CD4-positive, alpha-beta T cell treated with Interleukin-6 for 4 hours (primary cell): ENCODE measurements at regions not wholly inside any gene's neighbourhood (a gene's known extent, or its start where the extent isn't known, plus 50 kb on each side); places are given as distances from the start of the nearest gene placed in this dataset.
"Not testable (repeated sequence)": the region's sequence is repeated elsewhere in the genome, so short reads cannot be mapped to it uniquely, and the experiment has no call there.

Experiments used
- DNase-seq: peaks from one replicate; pipeline ENCODE4 v3.0.0-alpha.2; 2020; ENCODE audit warnings: mixed read lengths

GRCh38 chr4:20046931-20047677 lies 204.6 kb upstream of the SLIT2 start:
- DNase-seq: no peak

- no peak for DNase-seq
Measured at GRCh38 chr4:20046179-20046578, 205.5 kb upstream of the SLIT2 start.

GRCh38 chr4:20044966-20045365 lies 206.7 kb upstream of the SLIT2 start:
- no peak for DNase-seq

- DNase-seq: no peak
Measured at GRCh38 chr4:20044502-20044911, 207.2 kb upstream of the SLIT2 start.

GRCh38 chr4:20043991-20044390 lies 207.7 kb upstream of the SLIT2 start:
- DNase-seq: no peak

- DNase-seq: no peak
Measured at GRCh38 chr4:20042769-20043168, 208.9 kb upstream of the SLIT2 start.

GRCh38 chr4:20041839-20042407 lies 209.8 kb upstream of the SLIT2 start:
- DNase-seq: no peak

GRCh38 chr4:20037745-20038144 lies 214.0 kb upstream of the SLIT2 start:
- DNase-seq: no peak

GRCh38 chr4:20030108-20030507 lies 221.6 kb upstream of the SLIT2 start:
- no peak for DNase-seq

GRCh38 chr4:20028645-20029044 lies 223.1 kb upstream of the SLIT2 start:
- DNase-seq: no peak

- DNase-seq: no peak
Measured at GRCh38 chr4:20026456-20026855, 225.2 kb upstream of the SLIT2 start.

- DNase-seq: no peak
Measured at GRCh38 chr4:20022471-20022870, 229.2 kb upstream of the SLIT2 start.

- DNase-seq: no peak
Measured at GRCh38 chr4:20020056-20020455, 231.6 kb upstream of the SLIT2 start.

GRCh38 chr4:20019310-20020015 lies 232.2 kb upstream of the SLIT2 start:
- DNase-seq: no peak

- no peak for DNase-seq
Measured at GRCh38 chr4:20017777-20018115, 234.0 kb upstream of the SLIT2 start.

GRCh38 chr4:20017070-20017776 lies 234.5 kb upstream of the SLIT2 start:
- no peak for DNase-seq

GRCh38 chr4:20015636-20016224 lies 236.0 kb upstream of the SLIT2 start:
- no peak for DNase-seq

- DNase-seq: not testable (repeated sequence)
Measured at GRCh38 chr4:20003836-20004558, 247.7 kb upstream of the SLIT2 start.

GRCh38 chr4:19999775-20000414 lies 251.8 kb upstream of the SLIT2 start:
- no peak for DNase-seq

GRCh38 chr4:19999276-19999675 lies 252.4 kb upstream of the SLIT2 start:
- no peak for DNase-seq

GRCh38 chr4:19993242-19993641 lies 258.5 kb upstream of the SLIT2 start:
- DNase-seq: no peak
